NCI-H2029 (cell line): ENCODE measurements at regions not wholly inside any gene's neighbourhood (a gene's known extent, or its start where the extent isn't known, plus 50 kb on each side); places are given as distances from the start of the nearest gene placed in this dataset.
"Not testable (repeated sequence)": the region's sequence is repeated elsewhere in the genome, so short reads cannot be mapped to it uniquely, and the experiment has no call there.

Experiments used
- DNase-seq: peaks from one replicate; lab custom pipeline; 2025; lab: John Stamatoyannopoulos, UW

- no peak for DNase-seq
These were observed 833.5 kb upstream of the ADGRL3 start for GRCh38 chr4:60366661-60367060.

- DNase-seq = no peak
These were observed 831.1 kb upstream of the ADGRL3 start for GRCh38 chr4:60368986-60369385.

GRCh38 chr4:60378010-60378409 is 822.1 kb upstream of the ADGRL3 start:
- DNase-seq = no peak

DNA sequence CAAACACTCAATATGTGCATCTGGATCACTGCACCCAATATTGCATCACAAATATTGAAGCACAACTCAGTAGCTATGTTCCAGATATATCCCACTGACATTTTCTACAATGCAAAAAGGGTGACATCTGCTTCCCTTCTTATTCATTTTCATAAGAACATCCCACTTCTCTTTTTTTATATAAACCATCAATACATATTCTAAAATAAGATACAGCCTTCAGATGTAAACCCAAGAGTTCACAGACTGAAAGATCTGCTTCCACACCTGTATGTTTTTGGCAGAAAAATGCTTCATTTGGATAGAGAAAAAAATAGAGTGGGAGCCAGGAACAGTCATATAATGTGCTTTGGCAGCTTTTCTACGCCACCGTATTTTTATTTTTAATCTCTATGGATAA is 815.6 kb upstream of the ADGRL3 start:
- DNase-seq = no peak

- DNase-seq = no peak
These were observed 810.5 kb upstream of the ADGRL3 start for GRCh38 chr4:60389633-60390032.

- DNase-seq = no peak
These were observed 803.6 kb upstream of the ADGRL3 start for GRCh38 chr4:60396341-60397049.

GRCh38 chr4:60400593-60400992 is 799.5 kb upstream of the ADGRL3 start:
- no peak for DNase-seq

DNA sequence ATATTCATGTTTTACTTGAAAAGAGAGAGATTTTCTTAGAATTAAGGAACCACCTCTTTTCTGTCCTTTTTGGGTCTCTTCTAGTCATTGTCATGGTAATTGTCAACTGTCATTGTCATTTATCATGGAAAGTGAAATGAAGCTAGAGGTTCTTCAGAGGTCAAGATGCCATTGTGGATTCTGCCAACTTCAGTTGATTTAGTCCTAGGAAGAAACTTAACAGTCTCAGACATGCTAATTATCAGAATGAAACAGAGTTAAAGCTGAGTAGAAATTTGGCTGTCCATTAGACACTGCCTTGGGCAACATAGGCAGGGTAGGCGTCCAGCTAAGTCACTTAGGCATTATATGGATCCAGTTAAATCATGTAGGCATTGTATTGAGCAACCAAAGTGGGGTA is 796.1 kb upstream of the ADGRL3 start:
- DNase-seq = no peak

- no peak for DNase-seq
These were observed 777.7 kb upstream of the ADGRL3 start for GRCh38 chr4:60422439-60422838.

- not testable (repeated sequence) for DNase-seq
These were observed 776.4 kb upstream of the ADGRL3 start for GRCh38 chr4:60423573-60424184.

GRCh38 chr4:60432911-60433310 is 767.2 kb upstream of the ADGRL3 start:
- DNase-seq = no peak

GRCh38 chr4:60443068-60443467 is 757.1 kb upstream of the ADGRL3 start:
- DNase-seq = no peak

GRCh38 chr4:60443796-60444195 is 756.3 kb upstream of the ADGRL3 start:
- DNase-seq = no peak

GRCh38 chr4:60450054-60450453 is 750.1 kb upstream of the ADGRL3 start:
- no peak for DNase-seq

GRCh38 chr4:60452266-60452665 is 747.9 kb upstream of the ADGRL3 start:
- DNase-seq = no peak

DNA sequence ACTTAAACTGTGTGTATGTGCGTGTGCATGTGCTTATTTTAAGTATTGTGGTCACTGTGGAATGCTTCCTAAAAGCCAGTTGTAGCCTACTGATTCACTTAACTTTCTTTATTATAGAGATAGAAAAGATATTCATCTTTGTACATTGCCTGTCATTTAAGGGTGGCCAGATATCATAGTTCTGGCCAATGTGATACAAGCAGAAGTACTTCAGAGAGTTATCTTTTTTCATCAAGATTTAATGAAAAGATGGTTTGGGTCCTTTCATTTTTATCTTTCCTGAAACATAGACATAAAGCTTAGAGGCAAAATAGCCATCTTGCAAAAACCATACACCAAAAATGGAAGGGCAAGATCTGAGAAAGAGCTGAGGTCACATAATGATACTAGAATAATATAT is 744.7 kb upstream of the ADGRL3 start:
- DNase-seq = no peak

DNA sequence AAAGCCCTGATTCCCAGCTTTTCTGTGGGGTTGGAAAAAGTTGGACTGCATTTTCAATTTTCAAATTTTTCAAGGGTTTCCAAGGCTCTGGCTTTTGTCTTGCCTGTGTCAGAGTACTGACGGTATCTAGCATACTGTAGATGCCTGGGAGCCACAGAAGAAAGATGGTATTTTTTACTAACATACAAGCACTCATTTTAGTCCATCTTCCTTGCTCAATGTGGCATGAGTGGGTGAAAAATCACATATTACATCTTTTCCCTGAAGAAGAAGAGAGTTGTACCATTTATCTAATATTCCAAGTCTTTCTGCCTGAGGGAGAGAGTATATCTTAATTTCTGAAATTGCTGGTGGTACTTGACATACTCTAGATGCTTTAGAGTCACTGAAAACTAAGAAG is 738.6 kb upstream of the ADGRL3 start:
- DNase-seq = no peak

GRCh38 chr4:60463857-60464502 is 736.1 kb upstream of the ADGRL3 start:
- DNase-seq = peak; percentile 4

DNA sequence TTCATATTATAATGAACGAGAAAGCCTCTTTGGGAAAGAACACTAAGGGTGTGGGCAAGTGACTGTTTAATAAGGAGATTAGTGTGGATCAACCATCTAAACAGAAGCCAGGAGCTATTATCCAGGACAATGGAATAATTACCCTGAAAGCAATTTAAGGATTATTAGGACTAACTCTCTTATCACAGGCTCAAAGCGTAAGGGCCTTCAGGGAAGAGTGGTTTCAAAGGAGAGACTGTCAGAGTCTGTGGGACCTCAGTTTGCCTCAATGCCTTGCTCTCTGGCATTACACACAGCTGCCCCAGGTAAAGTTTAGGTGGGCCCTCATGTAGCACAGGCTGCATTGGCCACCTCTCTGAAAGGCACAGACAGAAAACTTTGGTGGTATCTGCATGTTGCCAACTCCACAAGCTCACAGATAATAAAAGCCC is 717.2 kb upstream of the ADGRL3 start:
- DNase-seq = no peak

DNA sequence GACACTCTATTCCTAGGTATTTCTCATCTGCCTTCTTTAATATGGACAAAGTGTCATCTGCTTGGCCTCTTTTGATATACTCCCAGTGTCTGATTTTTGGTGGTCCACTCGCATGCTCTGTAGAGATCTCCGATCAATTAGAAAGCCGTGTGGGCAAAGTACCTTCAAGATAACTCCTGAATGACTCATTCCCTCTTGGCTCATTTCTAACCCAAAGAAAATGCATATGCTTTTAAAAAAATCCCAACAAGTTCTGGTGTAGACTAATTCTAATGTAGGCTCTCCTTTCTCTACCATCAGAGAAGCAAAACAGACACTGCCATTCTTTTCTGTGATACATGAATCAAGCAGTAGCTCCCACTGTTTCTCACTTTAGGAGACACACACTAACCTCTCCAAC is 714.9 kb upstream of the ADGRL3 start:
- no peak for DNase-seq

- DNase-seq = not testable (repeated sequence)
These were observed 712.9 kb upstream of the ADGRL3 start for GRCh38 chr4:60487118-60487761.

GRCh38 chr4:60500810-60501209 is 699.3 kb upstream of the ADGRL3 start:
- no peak for DNase-seq

- DNase-seq = no peak
These were observed 697.4 kb upstream of the ADGRL3 start for GRCh38 chr4:60502733-60503132.
